NCI-H774 (cell line): ENCODE measurements at regions not wholly inside any gene's neighbourhood (a gene's known extent, or its start where the extent isn't known, plus 50 kb on each side); places are given as distances from the start of the nearest gene placed in this dataset.

Experiments used
- DNase-seq: peaks from one replicate; lab custom pipeline; 2025; lab: John Stamatoyannopoulos, UW

GRCh38 chr10:131850383-131850870 lies 50.4 kb upstream of the PPP2R2D start:
- DNase-seq = no peak
